HuH-7 (cell line): ENCODE measurements at regions not wholly inside any gene's neighbourhood (a gene's known extent, or its start where the extent isn't known, plus 50 kb on each side); places are given as distances from the start of the nearest gene placed in this dataset.
"Not testable (repeated sequence)": the region's sequence is repeated elsewhere in the genome, so short reads cannot be mapped to it uniquely, and the experiment has no call there.

Experiments
- DNase-seq: peaks from one replicate; pipeline ENCODE4 v3.0.0; 2011; ENCODE audit warnings: low spot score

GRCh38 chr9:96131825-96132224 is 170.2 kb downstream of the HSD17B3 start:
- DNase-seq, result no peak

- no peak for DNase-seq
These were observed 171.0 kb downstream of the HSD17B3 start for GRCh38 chr9:96130970-96131369.

DNA sequence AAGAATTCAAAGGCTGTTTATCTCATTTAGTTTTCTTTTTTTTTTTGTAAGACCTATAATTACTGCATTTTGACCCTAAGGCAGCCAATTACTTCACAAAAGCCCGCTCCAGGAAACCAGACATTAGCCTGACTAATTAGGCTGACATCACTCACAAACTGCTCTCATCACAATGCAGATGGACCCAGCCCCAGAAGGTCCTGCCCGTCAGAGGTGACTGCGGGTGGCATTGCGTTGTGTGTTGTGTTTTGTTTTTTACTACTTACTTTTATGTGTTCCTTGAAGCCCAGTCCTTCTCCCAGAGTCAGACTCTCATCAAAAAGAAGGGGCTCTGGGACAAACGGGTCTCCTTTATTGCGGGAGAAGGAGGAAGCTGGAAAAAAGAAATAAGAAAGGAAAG is 172.2 kb downstream of the HSD17B3 start:
- no peak for DNase-seq

GRCh38 chr9:96128880-96129279 is 173.1 kb downstream of the HSD17B3 start:
- DNase-seq, result no peak

DNA sequence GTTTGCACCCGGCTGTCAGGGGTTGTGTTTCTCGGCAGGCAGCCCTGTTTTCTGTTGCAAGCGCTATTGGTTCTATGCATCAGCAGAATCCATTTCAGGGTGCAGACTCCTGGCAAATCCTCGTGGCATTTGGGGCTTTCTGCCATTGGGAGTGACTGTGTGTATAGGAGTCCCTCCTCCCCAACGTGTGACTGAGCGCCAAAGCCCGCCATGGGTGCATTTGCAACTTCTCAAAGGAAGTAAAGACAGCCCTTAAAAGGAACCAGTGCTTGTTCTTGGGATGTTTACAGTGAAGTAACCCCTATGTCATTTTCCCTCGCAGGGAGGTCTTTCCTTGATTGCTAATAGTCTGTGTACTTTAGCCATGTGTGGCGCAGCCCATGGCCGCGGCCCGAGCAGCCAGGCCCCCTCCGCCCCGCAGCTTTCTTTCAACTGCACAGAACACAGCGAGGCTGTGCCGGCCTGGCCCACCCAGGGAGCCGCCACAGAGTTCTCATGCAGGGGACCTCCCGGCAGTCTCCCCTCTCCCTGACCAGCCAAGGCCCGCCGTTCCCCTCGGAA is 175.6 kb downstream of the HSD17B3 start:
- DNase-seq, result no peak

DNA sequence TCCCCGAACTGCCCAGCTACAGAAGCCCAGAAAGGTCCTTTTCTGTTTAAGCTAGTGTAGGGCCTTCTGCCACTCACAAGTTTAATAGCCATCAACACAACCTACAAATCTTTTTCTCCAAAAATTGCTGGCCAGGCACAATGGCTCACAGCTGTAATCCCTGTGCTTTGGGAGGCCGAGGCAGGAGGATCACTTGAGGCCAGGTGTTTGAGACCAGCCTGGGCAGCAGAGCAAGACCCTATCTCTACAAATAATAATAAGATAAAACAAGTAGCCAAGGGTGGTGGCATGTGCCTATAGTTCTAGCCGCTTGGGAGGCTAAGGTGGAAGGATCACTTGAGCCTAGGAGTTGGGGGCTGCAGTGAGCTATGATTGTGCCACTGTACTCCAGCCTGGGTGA is 176.4 kb downstream of the HSD17B3 start:
- DNase-seq, result no peak

- no peak for DNase-seq
These were observed 179.2 kb downstream of the HSD17B3 start for GRCh38 chr9:96122751-96123150.

GRCh38 chr9:96122282-96122681 is 179.7 kb downstream of the HSD17B3 start:
- no peak for DNase-seq

- DNase-seq, result no peak
These were observed 180.8 kb downstream of the HSD17B3 start for GRCh38 chr9:96121136-96121535.

GRCh38 chr9:96117398-96118080 is 184.4 kb downstream of the HSD17B3 start:
- no peak for DNase-seq

DNA sequence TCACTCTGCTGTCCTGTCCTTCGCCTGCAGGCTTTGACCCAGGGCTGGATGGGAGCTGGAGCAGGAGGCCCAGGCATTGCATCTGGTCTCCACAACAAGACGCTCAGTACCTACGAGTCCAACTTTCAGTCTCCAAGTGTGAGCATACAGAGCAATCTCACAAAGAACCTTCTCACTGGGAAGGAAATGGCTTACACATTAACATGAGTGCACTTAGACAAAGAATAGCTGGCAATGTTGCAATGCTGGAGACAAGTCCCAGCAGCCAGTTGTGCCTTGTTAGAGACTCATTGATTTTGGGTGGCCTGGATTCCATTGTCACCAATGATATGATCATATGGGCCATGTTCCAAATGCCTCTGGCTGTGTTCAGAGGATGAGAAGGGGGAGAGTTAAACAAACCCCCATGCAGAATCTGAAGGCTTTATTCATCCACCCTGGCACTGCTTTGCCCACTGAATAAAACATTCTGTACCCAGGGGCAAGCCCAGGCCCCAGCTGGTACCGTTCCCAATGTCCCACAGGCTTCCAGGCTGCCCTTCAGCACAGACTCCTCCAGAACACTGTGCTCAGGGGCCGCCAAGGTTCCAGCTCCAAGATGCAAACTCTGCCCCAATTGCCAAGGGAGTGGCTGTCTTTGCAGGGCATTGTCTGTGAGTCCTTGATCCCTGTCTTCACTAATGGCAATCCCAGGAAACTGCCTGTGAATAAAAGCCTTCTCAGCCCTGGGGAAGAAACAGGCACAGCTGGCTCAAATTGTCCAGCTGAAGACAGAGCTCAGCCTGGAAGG is 185.5 kb downstream of the HSD17B3 start:
- peak; percentile 66 for DNase-seq

DNA sequence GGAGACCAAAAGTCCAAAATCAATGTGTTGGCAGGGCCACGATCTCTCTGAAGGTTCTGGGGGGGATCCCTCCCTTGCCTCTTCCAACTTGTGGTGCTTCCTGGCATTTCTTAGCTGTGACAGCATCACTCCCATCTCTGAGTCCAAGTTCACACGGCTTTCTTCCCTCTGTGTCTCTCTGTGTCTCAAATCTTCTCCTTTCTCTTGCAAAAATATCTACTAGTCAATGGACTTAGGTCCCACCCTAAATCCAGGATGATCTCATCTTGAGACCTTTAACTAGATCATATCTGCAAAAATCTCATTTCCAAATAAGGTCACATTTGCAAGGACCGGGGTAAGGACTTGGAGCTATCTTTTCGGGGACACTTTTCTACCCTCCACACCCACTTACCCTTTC is 186.1 kb downstream of the HSD17B3 start:
- DNase-seq, result no peak

DNA sequence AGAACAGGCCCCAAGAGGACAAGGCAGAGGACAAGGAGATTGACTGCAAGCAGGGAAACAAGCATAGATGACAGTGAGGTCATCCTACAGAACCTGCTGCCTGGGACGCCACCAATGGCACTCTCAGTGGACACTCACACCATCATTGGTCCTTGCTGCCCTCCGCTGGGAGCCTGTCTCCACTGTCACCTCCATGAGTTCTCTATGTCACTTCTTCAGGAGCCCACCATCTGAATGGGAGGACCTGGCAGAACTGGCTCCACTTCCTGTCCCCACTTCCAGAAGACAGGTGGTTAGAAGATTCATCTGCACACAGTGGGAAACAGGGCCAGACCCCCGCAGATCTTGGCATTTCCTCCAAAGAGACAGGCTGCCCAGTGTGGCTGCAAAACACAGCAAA is 188.9 kb downstream of the HSD17B3 start:
- DNase-seq, result no peak

GRCh38 chr9:96109680-96110351 is 192.2 kb downstream of the HSD17B3 start:
- DNase-seq, result no peak

GRCh38 chr9:96108691-96109380 is 193.1 kb downstream of the HSD17B3 start:
- no peak for DNase-seq

DNA sequence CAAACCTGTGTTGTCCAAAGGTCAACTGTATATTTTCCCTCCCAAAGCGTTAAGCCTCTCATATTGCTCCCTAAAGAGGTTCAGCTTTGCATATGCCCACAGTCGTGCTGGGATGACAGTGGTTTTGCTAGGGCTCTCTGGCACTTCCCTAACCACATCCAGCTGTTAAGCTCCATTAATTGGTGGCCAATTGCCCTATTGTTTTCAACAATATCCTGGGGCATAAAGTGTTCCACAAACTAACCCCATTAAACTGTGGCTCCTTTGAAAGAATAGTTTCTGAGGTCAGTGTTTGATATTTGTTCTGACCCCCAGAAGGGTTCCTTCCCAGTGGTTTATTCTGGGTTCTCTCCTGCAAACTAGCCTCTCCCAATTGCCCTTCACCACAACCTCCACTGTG is 194.5 kb downstream of the HSD17B3 start:
- DNase-seq, result no peak

DNA sequence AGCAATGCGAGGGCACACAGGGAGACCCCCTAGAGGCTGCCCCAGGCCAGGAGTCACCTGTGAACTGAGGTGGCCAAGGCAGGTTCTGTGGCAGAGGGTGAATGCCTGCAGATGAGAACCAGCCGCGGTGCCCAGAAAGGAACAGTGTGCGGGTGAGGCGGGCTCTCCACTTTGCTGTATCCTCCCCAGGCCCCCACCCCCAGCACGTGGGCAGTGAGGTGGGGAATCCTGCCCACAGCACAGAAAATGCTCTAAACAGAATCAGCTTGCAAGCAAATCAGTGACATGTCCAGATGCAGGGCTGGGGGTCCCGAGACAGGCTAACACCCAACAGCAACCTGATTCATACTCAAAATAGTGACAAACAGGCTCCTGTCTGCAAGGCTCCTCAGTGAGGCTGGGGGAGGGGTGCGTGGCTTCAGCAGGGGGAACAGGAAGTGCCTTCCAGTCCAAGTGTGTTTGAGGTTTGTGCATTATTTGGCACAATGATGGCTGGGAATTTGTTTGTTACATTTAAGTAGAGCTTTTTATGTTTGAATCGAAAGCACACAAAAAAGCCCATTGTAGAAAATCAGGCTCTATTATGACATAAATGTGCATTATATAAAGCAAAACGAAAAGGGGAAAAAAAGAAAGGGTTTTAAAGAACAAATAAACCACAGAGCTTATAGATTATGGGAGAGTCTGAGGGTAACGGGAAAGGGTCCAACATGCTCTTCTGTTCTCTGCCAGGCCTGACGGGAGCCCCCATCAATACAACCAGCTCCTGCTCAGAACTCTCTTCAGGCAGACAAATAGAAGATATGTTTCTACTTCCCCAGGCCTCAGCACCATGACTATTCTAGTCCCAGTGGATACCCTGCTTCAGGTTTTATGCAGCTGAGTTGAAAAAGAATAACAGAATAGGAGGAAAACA is 201.3 kb downstream of the HSD17B3 start:
- DNase-seq, result no peak

GRCh38 chr9:96090630-96091029 is 211.3 kb downstream of the HSD17B3 start:
- DNase-seq, result not testable (repeated sequence)

DNA sequence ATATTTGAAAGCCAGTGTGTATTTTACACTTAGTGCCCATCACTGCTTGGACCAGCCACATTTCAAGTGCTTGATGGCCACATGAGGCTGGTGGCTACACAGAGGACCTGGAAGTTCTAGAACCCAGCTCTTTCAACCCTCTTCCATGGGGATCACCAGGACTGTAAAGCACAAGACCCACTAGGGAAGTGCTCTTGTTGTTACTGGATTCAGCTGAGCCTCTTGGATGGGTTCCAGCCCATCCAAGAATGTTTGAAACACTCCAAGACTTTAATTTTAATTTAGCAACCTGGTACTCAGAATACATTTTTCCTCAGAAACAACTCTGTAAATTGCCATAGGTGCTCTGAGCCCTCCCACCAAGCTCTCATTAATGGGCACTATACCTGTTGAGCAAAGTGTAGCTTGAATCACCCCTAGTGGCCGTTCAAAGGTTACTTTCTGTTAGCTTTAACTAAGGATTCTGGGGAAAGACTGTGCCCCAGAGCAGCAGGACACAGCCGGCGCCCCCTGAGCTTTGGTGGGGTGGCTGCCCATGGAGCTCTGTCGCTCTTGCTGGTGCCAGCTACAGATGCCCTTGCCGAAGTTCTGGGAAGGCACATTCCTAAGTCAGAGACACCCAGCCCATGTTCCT is 212.4 kb downstream of the HSD17B3 start:
- DNase-seq, result peak; percentile 28

DNA sequence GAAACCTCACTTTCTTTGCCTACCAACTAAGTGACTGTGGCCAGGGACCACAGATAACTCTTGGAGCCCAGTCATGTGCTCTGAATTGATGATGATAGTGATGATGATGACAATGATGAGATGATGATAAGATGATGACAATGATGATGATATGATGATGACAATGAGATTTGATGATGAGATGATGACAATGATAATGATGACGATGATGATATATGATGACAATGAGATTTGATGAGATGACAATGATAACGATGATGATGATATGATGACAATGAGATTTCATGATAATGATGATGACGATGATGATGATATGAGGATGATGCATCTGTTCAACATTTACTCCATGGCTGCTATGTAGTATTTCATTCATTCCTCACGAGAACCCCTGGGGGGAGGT is 213.0 kb downstream of the ERCC6L2 start:
- DNase-seq, result no peak
